ENCODE measurements at regions not wholly inside any gene's neighbourhood (a gene's known extent, or its start where the extent isn't known, plus 50 kb on each side); places are given as distances from the start of the nearest gene placed in this dataset.

DNA sequence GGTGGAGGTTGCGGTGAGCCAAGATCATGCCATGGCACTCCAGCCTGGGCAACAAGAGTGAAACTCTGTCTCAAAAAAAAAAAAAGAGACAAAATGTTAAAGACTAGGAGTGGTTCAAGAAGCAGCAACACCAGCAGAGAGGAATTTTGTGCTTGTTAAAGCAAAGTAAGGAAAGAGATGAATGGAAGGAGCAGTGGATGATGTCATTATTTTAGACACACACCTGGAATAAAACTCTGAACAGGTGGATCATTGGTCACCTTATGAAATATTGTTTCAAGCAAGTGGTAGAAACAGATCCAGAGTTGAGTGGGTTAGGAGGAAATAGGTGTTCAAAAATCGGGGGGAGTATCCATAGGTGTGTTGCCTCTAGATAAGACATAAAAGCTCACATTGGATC, 129.7 kb upstream of the FRMD4A start:
- TF ChIP-seq, protein P1, sequence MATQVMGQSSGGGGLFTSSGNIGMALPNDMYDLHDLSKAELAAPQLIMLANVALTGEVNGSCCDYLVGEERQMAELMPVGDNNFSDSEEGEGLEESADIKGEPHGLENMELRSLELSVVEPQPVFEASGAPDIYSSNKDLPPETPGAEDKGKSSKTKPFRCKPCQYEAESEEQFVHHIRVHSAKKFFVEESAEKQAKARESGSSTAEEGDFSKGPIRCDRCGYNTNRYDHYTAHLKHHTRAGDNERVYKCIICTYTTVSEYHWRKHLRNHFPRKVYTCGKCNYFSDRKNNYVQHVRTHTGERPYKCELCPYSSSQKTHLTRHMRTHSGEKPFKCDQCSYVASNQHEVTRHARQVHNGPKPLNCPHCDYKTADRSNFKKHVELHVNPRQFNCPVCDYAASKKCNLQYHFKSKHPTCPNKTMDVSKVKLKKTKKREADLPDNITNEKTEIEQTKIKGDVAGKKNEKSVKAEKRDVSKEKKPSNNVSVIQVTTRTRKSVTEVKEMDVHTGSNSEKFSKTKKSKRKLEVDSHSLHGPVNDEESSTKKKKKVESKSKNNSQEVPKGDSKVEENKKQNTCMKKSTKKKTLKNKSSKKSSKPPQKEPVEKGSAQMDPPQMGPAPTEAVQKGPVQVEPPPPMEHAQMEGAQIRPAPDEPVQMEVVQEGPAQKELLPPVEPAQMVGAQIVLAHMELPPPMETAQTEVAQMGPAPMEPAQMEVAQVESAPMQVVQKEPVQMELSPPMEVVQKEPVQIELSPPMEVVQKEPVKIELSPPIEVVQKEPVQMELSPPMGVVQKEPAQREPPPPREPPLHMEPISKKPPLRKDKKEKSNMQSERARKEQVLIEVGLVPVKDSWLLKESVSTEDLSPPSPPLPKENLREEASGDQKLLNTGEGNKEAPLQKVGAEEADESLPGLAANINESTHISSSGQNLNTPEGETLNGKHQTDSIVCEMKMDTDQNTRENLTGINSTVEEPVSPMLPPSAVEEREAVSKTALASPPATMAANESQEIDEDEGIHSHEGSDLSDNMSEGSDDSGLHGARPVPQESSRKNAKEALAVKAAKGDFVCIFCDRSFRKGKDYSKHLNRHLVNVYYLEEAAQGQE (IDR thresholded peaks at IDR 0.05; ENCODE audit: low read depth, low read length): no peak
- no peak for TF ChIP-seq SMC3 (IDR thresholded peaks at IDR 0.05; ENCODE audit: low read depth, low read length)
- TF ChIP-seq, protein P2, sequence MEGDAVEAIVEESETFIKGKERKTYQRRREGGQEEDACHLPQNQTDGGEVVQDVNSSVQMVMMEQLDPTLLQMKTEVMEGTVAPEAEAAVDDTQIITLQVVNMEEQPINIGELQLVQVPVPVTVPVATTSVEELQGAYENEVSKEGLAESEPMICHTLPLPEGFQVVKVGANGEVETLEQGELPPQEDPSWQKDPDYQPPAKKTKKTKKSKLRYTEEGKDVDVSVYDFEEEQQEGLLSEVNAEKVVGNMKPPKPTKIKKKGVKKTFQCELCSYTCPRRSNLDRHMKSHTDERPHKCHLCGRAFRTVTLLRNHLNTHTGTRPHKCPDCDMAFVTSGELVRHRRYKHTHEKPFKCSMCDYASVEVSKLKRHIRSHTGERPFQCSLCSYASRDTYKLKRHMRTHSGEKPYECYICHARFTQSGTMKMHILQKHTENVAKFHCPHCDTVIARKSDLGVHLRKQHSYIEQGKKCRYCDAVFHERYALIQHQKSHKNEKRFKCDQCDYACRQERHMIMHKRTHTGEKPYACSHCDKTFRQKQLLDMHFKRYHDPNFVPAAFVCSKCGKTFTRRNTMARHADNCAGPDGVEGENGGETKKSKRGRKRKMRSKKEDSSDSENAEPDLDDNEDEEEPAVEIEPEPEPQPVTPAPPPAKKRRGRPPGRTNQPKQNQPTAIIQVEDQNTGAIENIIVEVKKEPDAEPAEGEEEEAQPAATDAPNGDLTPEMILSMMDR (IDR thresholded peaks at IDR 0.05): no peak
- TF ChIP-seq IRF3 (IDR thresholded peaks at IDR 0.05; ENCODE audit: low read depth, low read length): no peak
- TF ChIP-seq TAF1 (IDR thresholded peaks at IDR 0.05; ENCODE audit: borderline replicate concordance, low read depth, low read length): no peak
- TF ChIP-seq ELF1 (IDR thresholded peaks at IDR 0.05): no peak
- TF ChIP-seq CHD2 (IDR thresholded peaks at IDR 0.05; ENCODE audit: low read length, partially characterized antibody): no peak
- TF ChIP-seq PBX3 (IDR thresholded peaks at IDR 0.05): no peak
- TF ChIP-seq, protein P3, sequence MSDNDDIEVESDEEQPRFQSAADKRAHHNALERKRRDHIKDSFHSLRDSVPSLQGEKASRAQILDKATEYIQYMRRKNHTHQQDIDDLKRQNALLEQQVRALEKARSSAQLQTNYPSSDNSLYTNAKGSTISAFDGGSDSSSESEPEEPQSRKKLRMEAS (IDR thresholded peaks at IDR 0.05; ENCODE audit: low read depth): no peak
- no peak for TF ChIP-seq RCOR1 (IDR thresholded peaks at IDR 0.05; ENCODE audit: low read length)
- TF ChIP-seq JUND (IDR thresholded peaks at IDR 0.05): no peak
- no peak for TF ChIP-seq POLR2AphosphoS5 (IDR thresholded peaks at IDR 0.05; ENCODE audit: low read depth, low read length)
- no peak for TF ChIP-seq MEF2A (IDR thresholded peaks at IDR 0.05; ENCODE audit: borderline replicate concordance, low read depth)

Data from SK-N-SH (cell line).